OCI-LY1 (cell line): ENCODE measurements at regions not wholly inside any gene's neighbourhood (a gene's known extent, or its start where the extent isn't known, plus 50 kb on each side); places are given as distances from the start of the nearest gene placed in this dataset.

ENCODE experiments used
- EZH2 ChIP-seq: fragments of 200-600 bp; sonication (generic), shearing (Covaris generic); IDR thresholded peaks from 2 replicates; pipeline ENCODE4 v1.8.0; 2017; ENCODE audit warnings: borderline replicate concordance, mixed run types, mild to moderate bottlenecking, antibody characterized with exemption, low read length, moderate library complexity, mixed read lengths
- TF ChIP-seq, protein P1 (sequence below): fragments of 200-600 bp; sonication (generic), shearing (Covaris generic); IDR thresholded peaks from 2 replicates; pipeline ENCODE4 v1.5.1; 2017; ENCODE audit warnings: mild to moderate bottlenecking, antibody characterized with exemption, low read length, moderate library complexity, mixed read lengths

GRCh38 chr4:45663003-45663402 lies 460.9 kb downstream of the GABRG1 start:
- TF ChIP-seq, protein P1, sequence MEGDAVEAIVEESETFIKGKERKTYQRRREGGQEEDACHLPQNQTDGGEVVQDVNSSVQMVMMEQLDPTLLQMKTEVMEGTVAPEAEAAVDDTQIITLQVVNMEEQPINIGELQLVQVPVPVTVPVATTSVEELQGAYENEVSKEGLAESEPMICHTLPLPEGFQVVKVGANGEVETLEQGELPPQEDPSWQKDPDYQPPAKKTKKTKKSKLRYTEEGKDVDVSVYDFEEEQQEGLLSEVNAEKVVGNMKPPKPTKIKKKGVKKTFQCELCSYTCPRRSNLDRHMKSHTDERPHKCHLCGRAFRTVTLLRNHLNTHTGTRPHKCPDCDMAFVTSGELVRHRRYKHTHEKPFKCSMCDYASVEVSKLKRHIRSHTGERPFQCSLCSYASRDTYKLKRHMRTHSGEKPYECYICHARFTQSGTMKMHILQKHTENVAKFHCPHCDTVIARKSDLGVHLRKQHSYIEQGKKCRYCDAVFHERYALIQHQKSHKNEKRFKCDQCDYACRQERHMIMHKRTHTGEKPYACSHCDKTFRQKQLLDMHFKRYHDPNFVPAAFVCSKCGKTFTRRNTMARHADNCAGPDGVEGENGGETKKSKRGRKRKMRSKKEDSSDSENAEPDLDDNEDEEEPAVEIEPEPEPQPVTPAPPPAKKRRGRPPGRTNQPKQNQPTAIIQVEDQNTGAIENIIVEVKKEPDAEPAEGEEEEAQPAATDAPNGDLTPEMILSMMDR: no peak
- no peak for TF ChIP-seq EZH2
